ENCODE measurements at regions not wholly inside any gene's neighbourhood (a gene's known extent, or its start where the extent isn't known, plus 50 kb on each side); places are given as distances from the start of the nearest gene placed in this dataset.

DNA sequence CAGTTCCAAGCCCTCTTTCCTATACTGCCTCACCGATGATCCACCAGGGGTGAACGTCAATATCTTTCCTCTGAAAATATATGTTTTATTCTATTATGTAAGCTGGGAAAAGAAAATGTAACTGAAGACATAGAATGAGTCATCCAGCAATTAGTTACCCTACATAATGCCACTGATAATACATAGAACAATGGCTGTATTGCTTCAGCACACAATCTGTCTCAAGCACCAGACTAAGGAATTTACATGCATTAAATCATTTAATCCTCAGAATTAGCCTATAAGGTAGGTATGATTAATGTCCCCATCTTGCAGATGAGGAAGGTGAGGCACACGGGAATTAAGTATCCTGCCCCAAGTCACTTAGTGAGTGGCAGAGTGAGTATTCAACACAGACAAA is 472.8 kb downstream of the TOX3 start:
- ATAC-seq, result no peak

DNA sequence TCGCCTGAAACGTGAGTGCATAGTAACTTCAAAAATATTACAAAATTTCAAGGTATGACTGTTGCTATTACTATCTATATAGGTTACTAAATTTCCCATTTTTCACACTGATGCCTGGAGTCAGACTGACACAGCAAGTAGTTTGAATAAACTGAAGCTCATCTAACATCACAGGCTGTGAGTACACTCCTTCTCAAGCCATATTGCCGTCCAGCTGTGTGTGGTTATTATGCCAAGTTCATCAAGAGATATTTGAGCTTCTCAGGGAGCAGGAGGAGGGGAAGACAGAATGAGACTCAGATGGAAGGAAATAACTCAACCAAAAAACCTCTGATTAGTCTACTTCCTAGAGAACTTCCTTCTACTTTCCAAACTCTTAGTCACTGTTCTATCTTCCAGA is 473.9 kb downstream of the TOX3 start:
- no peaks in the 10 kb centered on the region for H3K4me1 Mint-ChIP-seq
- no peak for ATAC-seq
- no peak overlapping the region for H3K27ac Mint-ChIP-seq
- peaks cover 10% of the 10 kb centered on the region for H3K9me3 Mint-ChIP-seq
- no peak for DNase-seq (ENCODE audit: low spot score in 2 of 2)
- H3K36me3 Mint-ChIP-seq, result no peaks in the 10 kb centered on the region
- H3K4me3 Mint-ChIP-seq, result no peak overlapping the region

More for the DNA sequence above, 472.8 kb downstream of the TOX3 start:
- Mint-ChIP-seq H3K4me1 (no peaks in the 10 kb centered on the region), H3K27ac (no peak overlapping the region), H3K9me3 (peaks cover 14% of the 10 kb centered on the region), H3K4me3 (no peak overlapping the region), H3K36me3 (no peaks in the 10 kb centered on the region)
- no peak for DNase-seq (ENCODE audit: low spot score in 2 of 2)

DNA sequence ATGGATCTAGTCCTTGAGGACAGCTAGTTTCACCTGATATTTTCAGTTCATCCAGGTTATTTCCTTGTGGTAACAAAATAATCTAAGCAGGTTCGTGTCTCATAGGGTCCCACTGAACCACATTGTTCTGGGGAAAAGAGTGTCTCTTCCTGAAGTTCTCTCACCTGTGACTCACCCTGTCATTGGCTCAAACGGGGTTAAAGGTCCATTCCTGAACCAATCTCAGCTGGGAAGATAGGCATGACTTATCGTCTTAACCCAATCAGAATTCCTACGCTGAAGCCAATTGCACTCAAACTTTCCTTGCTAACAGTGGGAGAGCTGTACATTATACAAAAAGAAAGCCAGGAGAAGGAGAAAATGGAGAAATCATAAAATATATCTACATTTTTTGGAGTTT is 475.8 kb downstream of the TOX3 start:
- Mint-ChIP-seq H3K27ac (no peak overlapping the region), H3K4me1 (no peaks in the 10 kb centered on the region), H3K36me3 (no peaks in the 10 kb centered on the region), H3K4me3 (no peak overlapping the region), H3K9me3 (peaks cover 13% of the 10 kb centered on the region)
- DNase-seq (ENCODE audit: low spot score in 2 of 2), result no peak
- ATAC-seq, result no peak

DNA sequence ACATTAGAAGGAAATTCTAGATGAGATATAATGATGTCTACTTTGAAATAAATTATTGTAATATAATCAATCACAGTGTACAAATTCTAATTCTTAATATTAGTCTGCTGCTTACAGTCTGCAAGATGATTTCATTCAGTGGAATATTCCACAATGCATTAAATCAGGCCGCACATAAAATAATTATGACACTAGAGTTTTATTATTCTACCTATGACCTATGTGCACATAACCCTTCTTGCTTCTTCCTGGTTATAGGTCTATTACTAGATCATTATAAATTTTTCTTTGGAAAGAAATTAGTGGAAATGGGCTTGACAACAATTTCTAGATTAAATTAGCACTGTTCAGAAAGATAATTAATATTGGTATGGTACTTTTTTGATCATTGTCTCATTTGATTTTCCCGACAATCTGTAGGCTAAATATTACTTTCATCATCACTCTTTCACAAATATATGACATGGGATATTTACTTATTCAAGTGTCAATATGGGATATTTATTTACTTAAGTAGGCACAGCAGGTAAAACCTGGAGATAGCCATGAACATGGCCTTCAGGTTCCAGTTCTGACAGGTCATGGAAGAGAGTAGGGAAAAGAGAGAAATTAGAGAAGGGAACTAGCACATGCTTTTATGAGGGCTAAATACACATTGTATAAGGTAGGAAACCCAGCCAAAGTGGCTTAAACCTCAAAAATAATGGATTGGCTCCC is 476.4 kb downstream of the TOX3 start:
- Mint-ChIP-seq H3K36me3 (no peaks in the 10 kb centered on the region), H3K4me3 (no peak overlapping the region), H3K4me1 (no peaks in the 10 kb centered on the region), H3K27ac (no peak overlapping the region), H3K9me3 (peaks cover 13% of the 10 kb centered on the region)
- DNase-seq (ENCODE audit: low spot score in 2 of 2) (no peak), ATAC-seq (no peak)

DNA sequence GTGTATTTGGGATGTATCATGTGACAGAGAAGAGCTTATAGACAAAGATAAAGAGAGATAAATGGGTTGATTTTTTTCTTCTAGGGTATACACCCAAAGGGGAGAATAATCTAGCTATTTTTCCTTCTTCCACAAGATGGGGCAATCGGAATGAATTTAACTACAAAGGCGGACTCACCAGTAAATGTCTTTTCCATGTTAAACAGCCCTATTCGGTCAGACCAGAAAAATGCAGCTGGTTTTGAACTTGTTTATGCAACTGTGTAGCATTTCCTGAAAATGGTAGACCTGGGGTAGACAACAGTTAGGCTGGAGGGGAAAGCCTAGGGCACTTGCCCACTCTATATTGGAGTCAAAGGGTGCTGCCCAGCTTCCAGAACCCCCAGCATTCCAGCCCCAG is 477.1 kb downstream of the TOX3 start:
- ATAC-seq (no peak), DNase-seq (ENCODE audit: low spot score in 2 of 2) (no peak)
- Mint-ChIP-seq H3K36me3 (no peaks in the 10 kb centered on the region), H3K9me3 (peaks cover 15% of the 10 kb centered on the region), H3K4me3 (no peak overlapping the region), H3K4me1 (no peaks in the 10 kb centered on the region), H3K27ac (no peak overlapping the region)

DNA sequence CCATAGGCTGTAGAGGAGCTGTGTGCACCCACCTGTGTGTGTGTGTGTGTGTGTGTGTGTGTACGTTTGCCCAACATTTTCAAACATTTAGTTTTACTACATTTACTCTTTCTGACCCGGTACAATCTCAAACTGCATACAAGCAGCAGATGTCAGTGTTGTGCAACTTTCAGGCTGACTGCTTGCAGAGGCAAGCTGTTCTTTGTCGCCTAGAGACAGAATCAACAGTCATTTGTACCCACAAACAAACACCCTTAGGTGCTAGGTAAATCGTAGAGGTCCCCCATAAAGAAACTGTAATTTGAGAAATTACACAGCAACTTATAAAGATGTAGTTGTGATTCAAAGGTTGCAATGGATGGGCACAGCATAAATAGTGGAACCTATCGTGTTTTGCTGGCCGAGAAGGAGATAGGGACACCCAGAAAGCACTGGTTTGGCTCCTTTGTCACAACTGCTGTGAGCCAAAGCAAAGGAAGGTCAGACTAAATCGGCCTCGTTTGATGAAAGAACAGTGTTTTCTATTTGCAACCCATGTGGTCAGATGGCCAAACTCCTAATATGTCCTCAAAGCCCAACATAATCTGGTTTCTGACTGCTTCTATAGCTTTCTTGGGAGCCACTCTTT is 478.4 kb downstream of the TOX3 start:
- peaks cover 15% of the 10 kb centered on the region for H3K9me3 Mint-ChIP-seq
- no peak overlapping the region for H3K4me3 Mint-ChIP-seq
- H3K36me3 Mint-ChIP-seq, result no peaks in the 10 kb centered on the region
- no peak overlapping the region for H3K27ac Mint-ChIP-seq
- ATAC-seq (no peak), DNase-seq (ENCODE audit: low spot score in 2 of 2) (no peak)
- H3K4me1 Mint-ChIP-seq, result no peaks in the 10 kb centered on the region

DNA sequence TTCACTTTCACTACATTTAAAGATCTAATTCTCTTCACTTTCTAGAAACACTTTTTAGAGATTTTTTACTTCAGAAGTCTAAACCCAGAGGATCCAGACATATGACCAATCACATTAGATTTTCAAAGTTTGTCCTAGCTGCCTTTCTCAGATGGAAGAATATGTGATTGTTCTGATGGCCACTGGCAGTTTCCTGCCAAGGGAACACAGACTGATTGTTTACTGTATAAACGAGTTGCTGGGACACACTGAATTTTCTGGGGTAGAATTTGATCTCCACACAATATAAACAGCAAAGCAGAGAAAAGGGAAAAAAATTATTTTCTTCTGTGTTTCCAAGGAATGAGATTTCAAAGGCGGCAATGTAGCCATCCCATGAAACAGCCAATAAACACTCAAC is 480.0 kb downstream of the TOX3 start:
- no peak for ATAC-seq
- Mint-ChIP-seq H3K4me1 (no peaks in the 10 kb centered on the region), H3K4me3 (no peak overlapping the region), H3K9me3 (peaks cover 13% of the 10 kb centered on the region), H3K36me3 (no peaks in the 10 kb centered on the region), H3K27ac (no peak overlapping the region)
- DNase-seq (ENCODE audit: low spot score in 2 of 2), result no peak

DNA sequence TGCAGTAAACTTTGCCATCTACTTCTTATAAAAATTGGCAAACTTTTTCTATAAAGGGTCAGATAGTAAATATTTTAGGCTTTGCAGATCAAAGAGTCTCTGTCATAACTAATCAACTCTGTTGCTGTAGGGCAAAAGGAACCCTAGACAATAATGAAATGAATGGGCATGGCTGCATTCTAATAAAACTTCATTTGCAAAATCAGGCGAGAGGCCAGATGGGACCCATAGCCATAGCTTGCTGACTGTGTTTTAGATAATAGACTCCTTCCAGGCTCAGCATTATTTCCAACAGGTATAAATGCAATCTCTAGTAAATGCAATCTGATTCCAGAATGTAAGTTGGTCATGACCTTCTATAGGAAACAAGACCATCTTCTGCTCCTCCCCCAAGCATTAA is 490.7 kb downstream of the TOX3 start:
- Mint-ChIP-seq H3K4me3 (no peak overlapping the region), H3K9me3 (peaks cover 12% of the 10 kb centered on the region), H3K4me1 (no peaks in the 10 kb centered on the region), H3K36me3 (no peaks in the 10 kb centered on the region), H3K27ac (no peak overlapping the region)
- DNase-seq (ENCODE audit: low spot score in 2 of 2) (no peak), ATAC-seq (no peak)

DNA sequence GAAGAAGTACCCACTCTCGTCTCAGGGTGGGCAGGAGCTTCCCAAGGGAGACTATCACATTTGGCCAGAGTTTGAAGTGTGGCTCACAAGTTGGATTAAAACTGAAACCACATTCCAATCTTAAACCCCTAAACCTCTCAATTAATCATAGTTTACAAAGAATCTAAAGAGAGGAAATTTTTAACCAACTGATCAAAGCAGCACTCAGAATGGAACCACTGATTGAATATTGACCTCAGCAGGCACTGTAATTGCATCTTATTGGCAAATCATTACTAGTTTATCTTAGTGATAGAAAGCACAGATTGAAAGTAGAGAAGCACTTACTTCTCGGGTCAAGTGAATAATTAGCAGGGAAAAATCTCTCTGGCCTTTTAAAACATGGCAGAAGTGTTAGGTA is 491.6 kb downstream of the TOX3 start:
- DNase-seq (ENCODE audit: low spot score in 2 of 2) (no peak), ATAC-seq (no peak)
- no peak overlapping the region for H3K27ac Mint-ChIP-seq
- peaks cover 13% of the 10 kb centered on the region for H3K9me3 Mint-ChIP-seq
- H3K36me3 Mint-ChIP-seq, result no peaks in the 10 kb centered on the region
- H3K4me1 Mint-ChIP-seq, result no peaks in the 10 kb centered on the region
- no peak overlapping the region for H3K4me3 Mint-ChIP-seq

DNA sequence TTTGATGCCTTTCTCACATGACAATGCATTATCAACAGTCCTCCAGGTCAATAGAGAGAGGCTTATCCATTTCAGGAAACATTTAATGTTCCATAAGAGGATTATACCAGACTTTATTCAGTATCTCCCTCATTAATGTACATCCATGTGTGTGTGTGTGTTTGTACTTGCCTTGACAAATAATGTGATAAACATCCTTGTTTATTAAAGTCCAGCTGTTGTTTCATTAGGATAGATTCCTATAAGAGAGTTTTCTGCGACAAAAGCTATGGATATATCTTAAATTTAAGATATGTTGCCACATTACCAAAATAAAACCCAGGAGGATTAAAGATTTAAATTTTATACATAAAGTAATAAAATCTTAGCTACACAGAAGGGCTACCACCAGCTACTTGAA is 492.6 kb downstream of the TOX3 start:
- Mint-ChIP-seq H3K4me3 (no peak overlapping the region), H3K9me3 (peaks cover 13% of the 10 kb centered on the region), H3K27ac (no peak overlapping the region), H3K36me3 (no peaks in the 10 kb centered on the region), H3K4me1 (no peaks in the 10 kb centered on the region)
- DNase-seq (ENCODE audit: low spot score in 2 of 2), result no peak
- no peak for ATAC-seq

DNA sequence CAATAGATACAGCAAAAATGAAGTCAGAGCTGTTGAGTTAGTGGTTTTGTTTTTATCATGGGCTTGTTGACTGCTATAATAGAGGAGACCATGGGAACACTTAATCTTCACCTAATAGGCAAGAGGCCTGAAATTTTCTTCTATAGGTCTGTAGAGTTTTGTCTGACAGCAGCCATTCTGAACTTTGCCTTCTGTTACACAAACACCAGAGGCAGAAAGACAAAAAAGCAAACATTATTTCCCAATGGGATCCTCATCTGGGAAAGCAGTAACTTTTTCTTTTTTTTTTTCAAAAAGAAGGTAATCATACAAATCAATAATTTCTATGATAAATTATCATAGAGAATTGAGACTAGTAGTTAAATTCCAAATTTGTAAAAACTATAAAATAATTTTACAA is 494.1 kb downstream of the TOX3 start:
- H3K36me3 Mint-ChIP-seq, result no peaks in the 10 kb centered on the region
- DNase-seq (ENCODE audit: low spot score in 2 of 2) (no peak), ATAC-seq (no peak)
- no peak overlapping the region for H3K4me3 Mint-ChIP-seq
- peaks cover 13% of the 10 kb centered on the region for H3K9me3 Mint-ChIP-seq
- H3K4me1 Mint-ChIP-seq, result no peaks in the 10 kb centered on the region
- no peak overlapping the region for H3K27ac Mint-ChIP-seq

DNA sequence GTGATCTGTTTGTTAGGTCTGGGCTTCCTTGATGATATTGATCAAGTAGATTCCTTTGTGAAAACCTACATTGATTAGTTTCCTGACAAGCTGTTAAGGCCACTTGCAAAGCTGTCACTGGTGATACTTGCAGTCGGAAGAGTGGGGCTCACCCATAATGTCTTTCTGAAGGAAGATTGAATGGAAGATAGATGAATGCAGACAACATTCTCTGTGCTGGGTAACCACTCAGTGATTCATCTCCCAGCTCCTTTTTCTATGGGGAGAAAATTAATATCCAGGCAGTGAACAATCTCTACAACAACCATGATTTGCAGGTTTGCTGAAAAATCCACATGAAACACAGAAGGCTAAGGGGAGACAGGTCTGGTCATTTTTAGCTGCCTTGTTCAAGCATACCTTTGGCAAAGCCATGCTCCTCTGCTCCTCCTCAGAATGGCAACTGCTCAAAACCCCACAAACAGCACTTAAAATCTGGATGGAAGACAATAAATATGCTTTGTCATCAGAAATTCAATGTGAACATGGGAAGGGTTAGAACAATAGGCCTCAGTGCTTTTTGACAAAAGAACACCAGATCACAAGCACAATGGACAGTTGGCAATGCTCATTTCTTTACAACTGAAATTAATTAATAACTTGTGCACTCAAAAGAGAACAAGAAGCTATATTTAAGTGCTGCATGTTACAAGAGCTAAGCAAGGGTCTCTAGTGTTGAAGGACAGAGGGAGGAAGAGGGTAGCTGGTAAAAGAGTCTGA is 495.4 kb downstream of the TOX3 start:
- no peak overlapping the region for H3K27ac Mint-ChIP-seq
- H3K4me3 Mint-ChIP-seq, result no peak overlapping the region
- ATAC-seq, result no peak

DNA sequence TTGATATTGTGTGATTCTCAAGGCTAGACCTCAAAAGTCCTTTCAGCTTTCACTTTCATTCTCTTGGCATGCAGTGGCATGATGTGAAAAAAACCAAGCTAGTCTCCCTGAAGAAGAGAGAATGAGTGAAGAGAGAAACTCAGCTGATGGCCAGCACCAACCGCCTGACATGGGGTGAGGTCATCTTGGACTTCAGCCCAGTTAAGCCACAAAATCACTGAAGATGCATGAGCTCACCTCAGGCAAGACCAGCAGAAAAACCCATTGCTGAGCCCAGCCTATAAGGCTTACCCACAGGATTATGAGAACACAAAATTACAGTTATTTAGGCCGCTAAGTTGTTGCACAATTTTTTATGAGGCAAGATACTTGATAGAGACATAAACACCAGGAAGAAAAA is 496.5 kb downstream of the TOX3 start:
- no peak for ATAC-seq
- no peak for DNase-seq (ENCODE audit: low spot score in 2 of 2)

More for the DNA sequence above, 495.4 kb downstream of the TOX3 start:
- DNase-seq (ENCODE audit: low spot score in 2 of 2), result no peak
- Mint-ChIP-seq H3K36me3 (no peaks in the 10 kb centered on the region), H3K4me1 (no peaks in the 10 kb centered on the region), H3K9me3 (peaks cover 18% of the 10 kb centered on the region)

DNA sequence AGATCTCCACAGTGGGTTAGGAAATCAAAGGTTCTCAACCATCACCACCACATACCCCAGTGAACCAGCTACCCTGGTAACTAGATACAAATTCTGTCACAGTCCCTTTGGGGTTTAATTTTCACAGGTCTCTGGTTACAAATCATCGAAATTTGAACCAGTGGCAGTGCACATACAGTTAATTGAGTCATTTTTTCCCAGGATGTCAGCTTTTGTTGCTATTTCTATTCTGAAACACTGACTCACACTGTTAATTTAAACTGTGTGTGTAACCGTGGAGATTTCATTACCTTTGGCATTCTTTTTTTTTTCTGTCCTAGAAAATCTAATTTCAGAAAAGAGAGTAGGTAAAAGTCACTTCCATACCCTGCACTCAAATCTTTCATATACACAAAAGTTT is 511.5 kb downstream of the TOX3 start:
- Mint-ChIP-seq H3K4me1 (no peaks in the 10 kb centered on the region), H3K9me3 (peaks cover 7% of the 10 kb centered on the region), H3K27ac (no peak overlapping the region), H3K36me3 (no peaks in the 10 kb centered on the region), H3K4me3 (no peak overlapping the region)
- ATAC-seq (no peak), DNase-seq (ENCODE audit: low spot score in 2 of 2) (no peak)

More for the DNA sequence above, 496.5 kb downstream of the TOX3 start:
- H3K27ac Mint-ChIP-seq, result no peak overlapping the region
- H3K4me3 Mint-ChIP-seq, result no peak overlapping the region
- no peaks in the 10 kb centered on the region for H3K36me3 Mint-ChIP-seq
- H3K4me1 Mint-ChIP-seq, result no peaks in the 10 kb centered on the region
- H3K9me3 Mint-ChIP-seq, result peaks cover 26% of the 10 kb centered on the region

DNA sequence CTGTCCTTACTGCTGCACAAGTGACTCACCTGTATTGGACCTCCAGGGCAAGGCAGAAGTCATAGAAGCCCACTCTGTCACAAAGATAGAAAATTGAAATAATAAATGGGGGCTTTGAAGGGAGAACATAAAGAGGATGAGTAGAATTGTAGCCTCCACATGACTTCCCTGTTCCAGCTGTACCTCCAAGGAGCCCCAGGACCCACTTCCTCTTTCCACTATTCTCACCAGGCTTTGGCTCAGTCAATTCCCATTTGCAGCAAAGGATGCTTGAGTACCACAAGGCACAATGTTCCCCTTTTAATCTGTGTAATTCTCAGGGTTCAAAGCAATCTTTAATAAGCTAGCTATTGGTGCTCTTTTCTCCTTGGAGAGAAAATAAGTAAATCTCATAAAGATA is 512.1 kb downstream of the TOX3 start:
- Mint-ChIP-seq H3K9me3 (peaks cover 7% of the 10 kb centered on the region), H3K4me3 (no peak overlapping the region), H3K4me1 (no peaks in the 10 kb centered on the region), H3K27ac (no peak overlapping the region), H3K36me3 (no peaks in the 10 kb centered on the region)
- no peak for DNase-seq (ENCODE audit: low spot score in 2 of 2)
- no peak for ATAC-seq

DNA sequence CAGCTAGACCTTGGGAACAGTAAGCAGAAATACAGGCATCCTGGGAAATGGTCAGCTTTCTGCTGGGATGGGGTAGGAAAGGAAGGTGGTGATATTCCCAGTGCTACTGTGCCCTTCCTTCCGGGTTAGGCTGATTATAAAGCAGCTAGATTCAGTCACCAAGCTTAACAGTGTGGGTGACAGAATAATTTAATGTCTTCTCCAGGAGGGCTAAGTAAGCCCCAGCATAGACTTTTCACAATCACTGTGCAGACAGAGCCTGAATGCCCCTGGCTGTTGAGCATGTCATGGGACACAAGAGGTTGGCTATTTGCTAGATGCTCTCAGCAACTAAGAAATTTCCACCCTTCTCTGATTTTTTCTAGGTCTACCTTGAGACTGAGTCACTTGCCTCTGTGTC is 513.0 kb downstream of the TOX3 start:
- Mint-ChIP-seq H3K9me3 (peaks cover 7% of the 10 kb centered on the region), H3K27ac (no peak overlapping the region), H3K36me3 (no peaks in the 10 kb centered on the region), H3K4me3 (no peak overlapping the region), H3K4me1 (no peaks in the 10 kb centered on the region)
- ATAC-seq (no peak), DNase-seq (ENCODE audit: low spot score in 2 of 2) (no peak)

Measured in stimulated activated effector memory CD8-positive, alpha-beta T cell treated with anti-CD3 and anti-CD28 coated beads, Interleukin-12 subunit alpha, Interleukin-12 subunit beta, amount 100 ng/mL, for 72 hours (primary cell).